ENCODE measurements at regions not wholly inside any gene's neighbourhood (a gene's known extent, or its start where the extent isn't known, plus 50 kb on each side); places are given as distances from the start of the nearest gene placed in this dataset.
"Not testable (repeated sequence)": the region's sequence is repeated elsewhere in the genome, so short reads cannot be mapped to it uniquely, and the experiment has no call there.

GRCh38 chr1:102687383-102687782 lies 420.9 kb downstream of the COL11A1 start:
- no peak for DNase-seq (ENCODE audit: extremely low read depth, low read depth)

- DNase-seq (ENCODE audit: extremely low read depth, low read depth) = no peak
Observed at GRCh38 chr1:102661481-102661880, 446.8 kb downstream of the COL11A1 start.

GRCh38 chr1:102659876-102660483 lies 448.3 kb downstream of the COL11A1 start:
- DNase-seq (ENCODE audit: extremely low read depth, low read depth) = not testable (repeated sequence)

- DNase-seq (ENCODE audit: extremely low read depth, low read depth) = no peak
Observed at GRCh38 chr1:102655034-102655433, 453.3 kb downstream of the COL11A1 start.

- no peak for DNase-seq (ENCODE audit: extremely low read depth, low read depth)
Observed at GRCh38 chr1:102640872-102641271, 467.4 kb downstream of the COL11A1 start.

DNA sequence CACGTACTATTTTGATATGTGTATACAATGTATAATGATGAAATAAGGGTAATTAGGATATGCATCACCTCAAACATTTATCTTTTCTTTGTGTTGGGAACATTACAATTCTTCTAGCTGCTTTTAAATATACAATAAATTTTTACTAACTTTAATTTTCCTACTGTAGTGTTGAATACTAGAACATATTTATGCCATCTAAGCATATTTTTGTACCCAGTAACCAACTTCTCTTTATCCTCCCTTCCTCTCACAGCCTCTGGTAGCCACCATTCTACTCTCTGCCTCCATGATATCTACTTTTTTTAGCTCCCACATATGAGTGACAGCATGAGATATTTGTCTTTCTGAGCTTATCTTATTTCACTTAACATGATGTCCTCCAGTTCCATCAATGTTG lies 468.0 kb downstream of the COL11A1 start:
- DNase-seq (ENCODE audit: extremely low read depth, low read depth) = no peak

- DNase-seq (ENCODE audit: extremely low read depth, low read depth) = no peak
Observed at GRCh38 chr1:102631691-102632090, 476.6 kb downstream of the COL11A1 start.

DNA sequence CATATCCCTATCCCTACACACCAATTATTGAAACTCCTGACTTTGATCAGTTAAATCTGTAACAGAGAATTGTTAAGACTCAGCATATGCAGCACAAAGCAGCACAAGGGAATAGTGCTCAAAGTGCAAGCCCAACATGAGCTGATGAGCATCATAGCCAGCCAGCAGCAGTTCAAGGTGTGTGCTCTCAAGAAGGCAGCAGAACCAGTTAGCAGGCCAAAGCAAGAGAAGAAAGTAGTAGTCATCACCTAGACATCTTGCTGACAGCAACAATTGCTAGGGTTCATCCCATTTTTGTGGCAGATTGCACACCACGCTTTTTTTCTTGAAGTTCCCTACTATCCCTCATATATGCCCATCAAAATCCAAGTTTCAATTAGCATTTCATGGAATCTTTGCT lies 478.3 kb downstream of the COL11A1 start:
- DNase-seq (ENCODE audit: extremely low read depth, low read depth) = no peak

DNA sequence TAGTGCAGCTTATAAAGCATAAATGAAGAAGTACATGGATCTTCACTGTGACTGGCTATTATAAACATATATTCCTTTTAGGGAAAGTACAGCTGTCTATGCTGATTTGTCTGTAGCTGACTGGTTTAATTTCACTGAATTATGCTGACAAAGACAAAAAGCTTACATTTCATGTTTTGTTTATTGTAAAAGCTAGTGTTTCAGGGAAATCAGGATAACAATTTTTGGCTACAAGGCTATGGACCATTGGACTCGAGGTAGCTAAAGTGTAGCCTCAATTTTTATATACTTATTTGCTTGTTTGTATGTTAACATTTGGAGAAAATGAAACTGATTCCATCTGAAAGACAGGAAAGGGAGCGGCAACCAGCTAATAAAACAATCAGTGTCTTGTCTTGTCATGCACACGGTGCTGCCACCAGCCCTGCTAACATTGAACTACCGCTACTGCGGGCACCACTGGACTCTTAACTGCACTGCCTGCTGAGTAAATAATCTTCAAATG lies 480.2 kb downstream of the COL11A1 start:
- peak; percentile 40 for DNase-seq (ENCODE audit: extremely low read depth, low read depth)

DNA sequence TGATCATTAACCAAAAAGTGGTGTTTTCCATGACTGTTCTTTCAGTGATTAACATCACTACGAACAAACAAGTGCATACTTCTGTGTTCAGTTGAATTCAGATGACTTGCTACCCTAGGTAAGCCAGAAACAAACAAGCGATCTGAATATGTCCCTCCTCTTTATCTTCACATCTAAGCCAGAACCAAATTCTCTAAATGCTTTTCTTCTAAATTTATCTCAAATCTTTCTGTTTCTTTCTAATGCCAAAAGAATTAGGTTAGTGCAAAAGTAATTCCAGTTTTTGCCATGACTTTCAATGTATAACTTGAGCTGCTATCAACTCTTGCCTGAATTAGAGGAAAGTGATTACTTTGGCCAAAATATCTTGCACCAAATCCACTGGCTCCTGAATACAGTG lies 481.2 kb downstream of the COL11A1 start:
- no peak for DNase-seq (ENCODE audit: extremely low read depth, low read depth)

GRCh38 chr1:102615896-102616295 lies 492.4 kb downstream of the COL11A1 start:
- no peak for DNase-seq (ENCODE audit: extremely low read depth, low read depth)

- no peak for DNase-seq (ENCODE audit: extremely low read depth, low read depth)
Observed at GRCh38 chr1:102595106-102595505, 513.2 kb downstream of the COL11A1 start.

- no peak for DNase-seq (ENCODE audit: extremely low read depth, low read depth)
Observed at GRCh38 chr1:102593276-102593675, 515.0 kb downstream of the COL11A1 start.

DNA sequence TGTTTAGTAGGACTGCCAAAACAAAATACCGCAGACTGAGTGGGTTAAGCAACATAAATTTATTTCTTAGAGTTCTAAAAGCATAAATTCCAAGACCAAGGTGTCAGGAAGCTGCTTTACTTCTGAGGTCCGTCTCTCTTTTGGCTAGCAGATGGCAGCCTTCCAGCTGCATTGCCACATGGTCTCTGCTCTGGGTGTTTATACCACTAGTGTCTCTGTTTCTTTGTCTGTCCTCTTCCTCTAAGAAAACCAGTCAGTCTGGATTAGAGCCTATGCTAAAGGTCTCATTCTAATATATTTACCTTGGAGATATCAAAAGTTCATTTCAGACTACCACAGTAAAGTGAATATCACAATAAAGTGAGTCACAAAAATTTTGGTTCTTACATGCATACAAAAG lies 519.8 kb downstream of the COL11A1 start:
- DNase-seq (ENCODE audit: extremely low read depth, low read depth) = no peak

DNA sequence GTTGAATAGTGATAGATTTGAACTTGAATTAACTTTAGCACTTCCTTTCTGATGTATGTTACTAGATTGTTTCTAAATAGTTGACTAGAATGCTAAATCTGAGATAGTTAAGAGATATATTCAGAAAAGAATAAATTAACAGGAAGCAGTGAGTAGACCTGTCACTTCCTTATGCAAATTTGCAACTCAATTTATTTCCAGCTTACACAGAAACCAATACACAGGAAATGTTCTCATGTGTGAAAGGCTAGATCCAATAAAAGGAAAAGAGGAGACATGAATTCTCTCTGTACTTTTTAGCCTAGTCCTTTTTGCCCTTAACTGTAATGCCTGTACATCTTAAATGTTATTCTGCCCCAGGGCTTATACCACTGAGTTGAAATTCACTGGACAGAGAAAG lies 522.3 kb downstream of the COL11A1 start:
- no peak for DNase-seq (ENCODE audit: extremely low read depth, low read depth)

DNA sequence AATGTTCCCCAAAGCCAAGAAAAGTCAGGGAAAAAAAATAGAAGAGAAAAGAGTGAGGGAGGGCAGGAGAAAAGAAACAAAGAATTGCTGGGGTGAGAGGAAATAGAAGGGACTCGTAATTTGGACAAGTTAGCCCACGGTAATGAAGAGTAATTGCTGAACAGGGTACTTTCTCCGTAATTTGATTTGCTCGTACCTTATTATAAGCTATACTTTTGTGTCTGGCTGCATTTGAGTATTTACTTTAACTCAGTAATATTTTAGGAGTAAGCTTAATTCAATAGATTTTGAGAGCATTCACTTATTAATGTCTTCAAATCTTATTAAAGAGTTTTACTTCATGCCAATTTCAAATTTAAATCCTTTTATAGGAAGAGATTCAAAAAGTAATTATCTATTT lies 527.5 kb downstream of the COL11A1 start:
- DNase-seq (ENCODE audit: extremely low read depth, low read depth) = no peak

DNA sequence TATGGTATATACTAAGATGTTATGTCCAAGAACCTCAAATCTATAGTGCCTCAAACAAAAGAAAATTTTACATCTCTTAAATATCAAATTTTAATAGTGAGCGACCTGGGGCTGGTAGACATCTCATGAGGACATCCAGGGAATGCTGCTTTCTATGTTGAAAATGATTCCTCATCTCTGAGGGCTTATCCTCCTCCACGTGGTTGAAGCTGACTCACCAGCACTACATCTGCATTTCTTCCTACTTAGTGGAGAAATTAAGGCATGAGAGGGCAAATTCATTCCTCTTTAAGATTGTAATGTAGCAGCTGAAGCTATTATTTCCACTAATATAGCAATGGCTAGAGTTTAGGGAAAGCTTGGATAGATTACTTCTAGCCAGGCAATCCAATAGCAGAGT lies 529.5 kb downstream of the COL11A1 start:
- no peak for DNase-seq (ENCODE audit: extremely low read depth, low read depth)

DNA sequence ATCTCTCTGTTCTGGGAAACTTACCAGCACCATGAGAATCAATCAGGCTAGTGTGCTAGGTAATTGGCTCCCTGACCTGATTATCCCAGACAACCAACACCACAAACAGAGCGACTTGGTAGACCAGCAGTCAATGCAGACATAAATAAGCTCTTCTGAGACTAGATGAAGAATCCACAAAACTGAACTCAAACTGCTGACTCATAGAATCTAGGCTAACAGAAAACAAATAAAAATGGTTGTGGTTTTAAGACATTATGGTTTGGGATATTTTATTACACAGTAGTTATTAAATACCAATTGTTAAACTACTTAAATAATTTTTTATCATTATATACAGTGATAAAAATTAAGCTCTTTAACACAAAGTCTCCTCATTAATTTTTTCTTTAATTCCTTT lies 535.7 kb downstream of the COL11A1 start:
- DNase-seq (ENCODE audit: extremely low read depth, low read depth) = no peak

DNA sequence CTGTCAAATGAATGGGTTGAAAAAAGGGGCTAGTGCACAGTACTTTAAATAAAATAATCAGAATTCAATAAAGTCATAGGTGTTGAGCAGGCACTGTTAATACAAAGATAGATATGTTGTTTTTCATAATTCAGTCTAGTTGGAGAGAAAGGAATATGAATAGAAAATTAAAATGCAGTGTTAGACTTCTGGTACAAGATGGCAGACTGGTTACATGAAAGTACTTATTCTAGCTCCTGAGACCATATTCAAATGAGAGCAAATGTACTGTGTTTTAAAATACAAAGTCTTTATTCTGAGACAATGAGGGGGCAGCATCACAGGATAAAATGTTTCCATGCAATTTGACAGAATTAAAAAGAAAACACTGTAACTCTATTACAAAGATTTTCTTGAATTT lies 542.1 kb downstream of the COL11A1 start:
- no peak for DNase-seq (ENCODE audit: extremely low read depth, low read depth)

GRCh38 chr1:102562380-102562779 lies 545.9 kb downstream of the COL11A1 start:
- DNase-seq (ENCODE audit: extremely low read depth, low read depth) = no peak

DNA sequence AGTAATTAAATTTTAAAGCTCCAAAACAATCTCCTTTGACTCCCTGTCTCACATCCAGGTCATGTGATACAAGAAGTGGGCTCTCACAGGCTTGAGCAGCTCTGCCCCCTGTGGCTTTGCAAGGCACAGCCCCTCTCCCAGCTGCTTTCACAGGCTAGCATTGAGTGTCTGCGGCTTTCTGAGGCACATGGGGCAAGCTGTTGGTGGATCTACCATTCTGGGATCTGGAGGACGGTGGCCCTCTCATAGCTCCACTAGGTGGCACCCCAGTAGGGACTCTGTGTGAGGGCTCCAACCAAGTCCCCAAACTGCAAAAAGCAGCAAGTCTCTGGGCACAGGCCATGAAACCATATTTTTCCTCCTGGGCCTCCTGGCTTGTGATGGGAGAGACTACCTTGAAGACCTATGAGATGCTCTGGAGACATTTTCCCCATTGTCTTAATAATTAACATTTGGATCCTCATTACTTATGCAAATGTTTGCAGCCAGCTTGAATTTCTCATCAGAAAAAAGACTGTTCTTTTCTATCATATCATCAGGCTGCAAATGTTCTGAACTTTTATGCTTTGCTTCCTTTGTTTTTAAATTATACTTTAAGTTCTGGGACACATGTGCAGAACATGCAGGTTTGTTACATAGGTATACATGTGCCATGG lies 554.1 kb upstream of the OLFM3 start:
- no peak for DNase-seq (ENCODE audit: extremely low read depth, low read depth)

GRCh38 chr1:102546251-102546650 lies 549.5 kb upstream of the OLFM3 start:
- DNase-seq (ENCODE audit: extremely low read depth, low read depth) = no peak

Data from NCI-H460 (cell line).